ENCODE measurements at regions not wholly inside any gene's neighbourhood (a gene's known extent, or its start where the extent isn't known, plus 50 kb on each side); places are given as distances from the start of the nearest gene placed in this dataset.

GRCh38 chr11:127531167-127531566 is 530.6 kb upstream of the KIRREL3 start (continued):
- TF ChIP-seq, protein P1, sequence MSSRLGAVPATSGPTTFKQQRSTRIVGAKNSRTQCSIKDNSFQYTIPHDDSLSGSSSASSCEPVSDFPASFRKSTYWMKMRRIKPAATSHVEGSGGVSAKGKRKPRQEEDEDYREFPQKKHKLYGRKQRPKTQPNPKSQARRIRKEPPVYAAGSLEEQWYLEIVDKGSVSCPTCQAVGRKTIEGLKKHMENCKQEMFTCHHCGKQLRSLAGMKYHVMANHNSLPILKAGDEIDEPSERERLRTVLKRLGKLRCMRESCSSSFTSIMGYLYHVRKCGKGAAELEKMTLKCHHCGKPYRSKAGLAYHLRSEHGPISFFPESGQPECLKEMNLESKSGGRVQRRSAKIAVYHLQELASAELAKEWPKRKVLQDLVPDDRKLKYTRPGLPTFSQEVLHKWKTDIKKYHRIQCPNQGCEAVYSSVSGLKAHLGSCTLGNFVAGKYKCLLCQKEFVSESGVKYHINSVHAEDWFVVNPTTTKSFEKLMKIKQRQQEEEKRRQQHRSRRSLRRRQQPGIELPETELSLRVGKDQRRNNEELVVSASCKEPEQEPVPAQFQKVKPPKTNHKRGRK (CRISPR knock-in tag; IDR thresholded peaks at IDR 0.05; ENCODE audit: borderline replicate concordance): no peak
- TF ChIP-seq KAT7 (CRISPR knock-in tag; IDR thresholded peaks at IDR 0.05; ENCODE audit: borderline replicate concordance): no peak
- TF ChIP-seq, protein P2, sequence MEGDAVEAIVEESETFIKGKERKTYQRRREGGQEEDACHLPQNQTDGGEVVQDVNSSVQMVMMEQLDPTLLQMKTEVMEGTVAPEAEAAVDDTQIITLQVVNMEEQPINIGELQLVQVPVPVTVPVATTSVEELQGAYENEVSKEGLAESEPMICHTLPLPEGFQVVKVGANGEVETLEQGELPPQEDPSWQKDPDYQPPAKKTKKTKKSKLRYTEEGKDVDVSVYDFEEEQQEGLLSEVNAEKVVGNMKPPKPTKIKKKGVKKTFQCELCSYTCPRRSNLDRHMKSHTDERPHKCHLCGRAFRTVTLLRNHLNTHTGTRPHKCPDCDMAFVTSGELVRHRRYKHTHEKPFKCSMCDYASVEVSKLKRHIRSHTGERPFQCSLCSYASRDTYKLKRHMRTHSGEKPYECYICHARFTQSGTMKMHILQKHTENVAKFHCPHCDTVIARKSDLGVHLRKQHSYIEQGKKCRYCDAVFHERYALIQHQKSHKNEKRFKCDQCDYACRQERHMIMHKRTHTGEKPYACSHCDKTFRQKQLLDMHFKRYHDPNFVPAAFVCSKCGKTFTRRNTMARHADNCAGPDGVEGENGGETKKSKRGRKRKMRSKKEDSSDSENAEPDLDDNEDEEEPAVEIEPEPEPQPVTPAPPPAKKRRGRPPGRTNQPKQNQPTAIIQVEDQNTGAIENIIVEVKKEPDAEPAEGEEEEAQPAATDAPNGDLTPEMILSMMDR (IDR thresholded peaks at IDR 0.05): no peak

DNA sequence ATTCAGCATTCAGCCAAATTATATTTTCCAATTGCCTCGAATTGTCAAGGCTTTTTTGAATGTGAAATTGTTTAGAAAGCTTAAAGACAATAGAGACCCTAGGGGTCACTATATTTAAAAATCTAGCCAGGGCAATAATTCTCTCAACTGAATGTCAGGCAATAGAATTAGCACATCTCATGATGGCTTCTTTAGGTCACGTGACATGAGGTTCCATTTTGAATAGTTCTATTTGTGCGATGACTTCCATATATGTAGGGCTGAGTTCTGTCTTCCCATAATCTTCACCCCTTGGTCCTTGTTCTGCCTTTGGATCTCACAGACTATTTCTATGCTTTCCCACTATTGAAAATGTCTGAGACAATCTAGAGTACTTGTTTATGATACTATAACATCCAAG is 527.7 kb upstream of the KIRREL3 start:
- Mint-ChIP-seq H3K4me1 (no peaks in the 10 kb centered on the region), H3K27ac (no peak overlapping the region), H3K27me3 (ENCODE audit: low read depth) (no peaks in the 10 kb centered on the region), H3K36me3 (no peaks in the 10 kb centered on the region), H3K4me3 (no peak overlapping the region), H3K9me3 (no peaks in the 10 kb centered on the region)
- TF ChIP-seq, protein P3, sequence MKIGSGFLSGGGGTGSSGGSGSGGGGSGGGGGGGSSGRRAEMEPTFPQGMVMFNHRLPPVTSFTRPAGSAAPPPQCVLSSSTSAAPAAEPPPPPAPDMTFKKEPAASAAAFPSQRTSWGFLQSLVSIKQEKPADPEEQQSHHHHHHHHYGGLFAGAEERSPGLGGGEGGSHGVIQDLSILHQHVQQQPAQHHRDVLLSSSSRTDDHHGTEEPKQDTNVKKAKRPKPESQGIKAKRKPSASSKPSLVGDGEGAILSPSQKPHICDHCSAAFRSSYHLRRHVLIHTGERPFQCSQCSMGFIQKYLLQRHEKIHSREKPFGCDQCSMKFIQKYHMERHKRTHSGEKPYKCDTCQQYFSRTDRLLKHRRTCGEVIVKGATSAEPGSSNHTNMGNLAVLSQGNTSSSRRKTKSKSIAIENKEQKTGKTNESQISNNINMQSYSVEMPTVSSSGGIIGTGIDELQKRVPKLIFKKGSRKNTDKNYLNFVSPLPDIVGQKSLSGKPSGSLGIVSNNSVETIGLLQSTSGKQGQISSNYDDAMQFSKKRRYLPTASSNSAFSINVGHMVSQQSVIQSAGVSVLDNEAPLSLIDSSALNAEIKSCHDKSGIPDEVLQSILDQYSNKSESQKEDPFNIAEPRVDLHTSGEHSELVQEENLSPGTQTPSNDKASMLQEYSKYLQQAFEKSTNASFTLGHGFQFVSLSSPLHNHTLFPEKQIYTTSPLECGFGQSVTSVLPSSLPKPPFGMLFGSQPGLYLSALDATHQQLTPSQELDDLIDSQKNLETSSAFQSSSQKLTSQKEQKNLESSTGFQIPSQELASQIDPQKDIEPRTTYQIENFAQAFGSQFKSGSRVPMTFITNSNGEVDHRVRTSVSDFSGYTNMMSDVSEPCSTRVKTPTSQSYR (CRISPR knock-in tag; IDR thresholded peaks at IDR 0.05): no peak
- no peak for TF ChIP-seq PRRX2 (CRISPR knock-in tag; IDR thresholded peaks at IDR 0.05)
- TF ChIP-seq, protein P4, sequence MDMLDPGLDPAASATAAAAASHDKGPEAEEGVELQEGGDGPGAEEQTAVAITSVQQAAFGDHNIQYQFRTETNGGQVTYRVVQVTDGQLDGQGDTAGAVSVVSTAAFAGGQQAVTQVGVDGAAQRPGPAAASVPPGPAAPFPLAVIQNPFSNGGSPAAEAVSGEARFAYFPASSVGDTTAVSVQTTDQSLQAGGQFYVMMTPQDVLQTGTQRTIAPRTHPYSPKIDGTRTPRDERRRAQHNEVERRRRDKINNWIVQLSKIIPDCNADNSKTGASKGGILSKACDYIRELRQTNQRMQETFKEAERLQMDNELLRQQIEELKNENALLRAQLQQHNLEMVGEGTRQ (CRISPR knock-in tag; IDR thresholded peaks at IDR 0.05): no peak
- TF ChIP-seq NFE2L1 (CRISPR knock-in tag; IDR thresholded peaks at IDR 0.05): no peak
- TF ChIP-seq, protein P5, sequence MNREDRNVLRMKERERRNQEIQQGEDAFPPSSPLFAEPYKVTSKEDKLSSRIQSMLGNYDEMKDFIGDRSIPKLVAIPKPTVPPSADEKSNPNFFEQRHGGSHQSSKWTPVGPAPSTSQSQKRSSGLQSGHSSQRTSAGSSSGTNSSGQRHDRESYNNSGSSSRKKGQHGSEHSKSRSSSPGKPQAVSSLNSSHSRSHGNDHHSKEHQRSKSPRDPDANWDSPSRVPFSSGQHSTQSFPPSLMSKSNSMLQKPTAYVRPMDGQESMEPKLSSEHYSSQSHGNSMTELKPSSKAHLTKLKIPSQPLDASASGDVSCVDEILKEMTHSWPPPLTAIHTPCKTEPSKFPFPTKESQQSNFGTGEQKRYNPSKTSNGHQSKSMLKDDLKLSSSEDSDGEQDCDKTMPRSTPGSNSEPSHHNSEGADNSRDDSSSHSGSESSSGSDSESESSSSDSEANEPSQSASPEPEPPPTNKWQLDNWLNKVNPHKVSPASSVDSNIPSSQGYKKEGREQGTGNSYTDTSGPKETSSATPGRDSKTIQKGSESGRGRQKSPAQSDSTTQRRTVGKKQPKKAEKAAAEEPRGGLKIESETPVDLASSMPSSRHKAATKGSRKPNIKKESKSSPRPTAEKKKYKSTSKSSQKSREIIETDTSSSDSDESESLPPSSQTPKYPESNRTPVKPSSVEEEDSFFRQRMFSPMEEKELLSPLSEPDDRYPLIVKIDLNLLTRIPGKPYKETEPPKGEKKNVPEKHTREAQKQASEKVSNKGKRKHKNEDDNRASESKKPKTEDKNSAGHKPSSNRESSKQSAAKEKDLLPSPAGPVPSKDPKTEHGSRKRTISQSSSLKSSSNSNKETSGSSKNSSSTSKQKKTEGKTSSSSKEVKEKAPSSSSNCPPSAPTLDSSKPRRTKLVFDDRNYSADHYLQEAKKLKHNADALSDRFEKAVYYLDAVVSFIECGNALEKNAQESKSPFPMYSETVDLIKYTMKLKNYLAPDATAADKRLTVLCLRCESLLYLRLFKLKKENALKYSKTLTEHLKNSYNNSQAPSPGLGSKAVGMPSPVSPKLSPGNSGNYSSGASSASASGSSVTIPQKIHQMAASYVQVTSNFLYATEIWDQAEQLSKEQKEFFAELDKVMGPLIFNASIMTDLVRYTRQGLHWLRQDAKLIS (CRISPR knock-in tag; IDR thresholded peaks at IDR 0.05; ENCODE audit: borderline replicate concordance): no peak
- TF ChIP-seq, protein P6, sequence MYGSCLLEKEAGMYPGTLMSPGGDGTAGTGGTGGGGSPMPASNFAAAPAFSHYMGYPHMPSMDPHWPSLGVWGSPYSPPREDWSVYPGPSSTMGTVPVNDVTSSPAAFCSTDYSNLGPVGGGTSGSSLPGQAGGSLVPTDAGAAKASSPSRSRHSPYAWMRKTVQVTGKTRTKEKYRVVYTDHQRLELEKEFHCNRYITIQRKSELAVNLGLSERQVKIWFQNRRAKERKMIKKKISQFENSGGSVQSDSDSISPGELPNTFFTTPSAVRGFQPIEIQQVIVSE (CRISPR knock-in tag; IDR thresholded peaks at IDR 0.05; ENCODE audit: borderline replicate concordance): no peak
- no peak for TF ChIP-seq USF1 (CRISPR knock-in tag; IDR thresholded peaks at IDR 0.05)
- no peak for TF ChIP-seq SP1 (CRISPR knock-in tag; conservative IDR thresholded peaks at IDR 0.05)
- no peak for TF ChIP-seq ZNF219 (CRISPR knock-in tag; IDR thresholded peaks at IDR 0.05; ENCODE audit: borderline replicate concordance)
- no peak for TF ChIP-seq ZNF425 (CRISPR knock-in tag; conservative IDR thresholded peaks at IDR 0.05)
- POLR2A ChIA-PET: no interaction called here
- CTCF ChIA-PET: no interaction called here
- DNase-seq (ENCODE audit: low spot score) (no peak), ATAC-seq (no peak)

Measured in WTC11 (cell line).